Liver (tissue), 8 donors: ENCODE measurements at regions not wholly inside any gene's neighbourhood (a gene's known extent, or its start where the extent isn't known, plus 50 kb on each side); places are given as distances from the start of the nearest gene placed in this dataset.
"Not testable (repeated sequence)": the region's sequence is repeated elsewhere in the genome, so short reads cannot be mapped to it uniquely, and the experiment has no call there.

Source experiments
- DNase-seq: peaks from one replicate; pipeline ENCODE4 v3.0.0-alpha.2; 2017; ENCODE audit warnings: low spot score
- H3K27ac ChIP-seq, 2 donors: one replicate each; pipeline ENCODE4 v1.7.0; 2013; ENCODE audit warnings: inconsistent platforms in 2 of 2, low read length in 2 of 2, control low read depth in 1 of 2, low read depth in 1 of 2, mild to moderate bottlenecking in 1 of 2
- H3K27me3 ChIP-seq, 4 donors: one replicate each; pipeline versions ENCODE4 v1.6.1 to v1.7.0; 2013; ENCODE audit warnings: low read length in 3 of 4, inconsistent platforms in 1 of 4, mild to moderate bottlenecking in 1 of 4, moderate library complexity in 1 of 4; ENCODE audit not compliant: control insufficient read depth in 4 of 4, insufficient read depth in 4 of 4
- H3K36me3 ChIP-seq, 4 donors: one replicate each; pipeline versions ENCODE4 v1.6.1 to v1.7.0; 2013; ENCODE audit warnings: low read length in 3 of 4, mild to moderate bottlenecking in 3 of 4, low read depth in 1 of 4, moderate library complexity in 1 of 4; ENCODE audit not compliant: control insufficient read depth in 4 of 4, insufficient read depth in 3 of 4
- H3K4me1 ChIP-seq, 4 donors: one replicate each; pipeline versions ENCODE4 v1.6.1 to v1.7.0; 2013; ENCODE audit warnings: low read length in 3 of 4, mild to moderate bottlenecking in 3 of 4, moderate library complexity in 1 of 4; ENCODE audit not compliant: control insufficient read depth in 4 of 4, insufficient read depth in 4 of 4
- H3K4me3 ChIP-seq, 3 donors: one replicate each; pipeline versions ENCODE4 v1.6.1 to v1.7.0; 2013; ENCODE audit warnings: low read length in 3 of 3, control low read depth in 1 of 3, low read depth in 1 of 3, mild to moderate bottlenecking in 1 of 3
- H3K9ac ChIP-seq, 2 donors: one replicate each; pipeline ENCODE4 v1.7.0; 2013; ENCODE audit warnings: low read length in 2 of 2, mild to moderate bottlenecking in 2 of 2, moderate library complexity in 2 of 2, control low read depth in 1 of 2, low read depth in 1 of 2
- H3K9me3 ChIP-seq, 4 donors: one replicate each; pipeline versions ENCODE4 v1.6.1 to v1.7.0; 2013; ENCODE audit warnings: low read length in 3 of 4; ENCODE audit not compliant: control insufficient read depth in 4 of 4
- ATF3 ChIP-seq: IDR thresholded peaks from 2 replicates; pipeline ENCODE4 v1.6.1; 2016; ENCODE audit warnings: antibody characterized with exemption
- CTCF ChIP-seq: fragments of 150-350 bp; IDR thresholded peaks from 2 replicates; pipeline ENCODE4 v1.5.1; 2017; ENCODE audit warnings: improper control_type of control experiment, low read depth, low read length; ENCODE audit not compliant: missing input control
- EGR1 ChIP-seq, 2 donors: IDR thresholded peaks; 2 replicates each; pipeline ENCODE4 v1.6.1; 2016 to 2018; ENCODE audit warnings: antibody characterized with exemption in 2 of 2, low read depth in 2 of 2
- FOXA1 ChIP-seq: IDR thresholded peaks from 2 replicates; pipeline ENCODE4 v1.6.1; 2016; ENCODE audit warnings: antibody characterized with exemption
- FOXA2 ChIP-seq: IDR thresholded peaks from 2 replicates; pipeline ENCODE4 v1.6.1; 2016; ENCODE audit warnings: antibody characterized with exemption
- GABPA ChIP-seq, 2 donors: IDR thresholded peaks in 1 of 2; conservative IDR thresholded peaks in 1 of 2; 2 replicates each; pipeline ENCODE4 v1.6.1; 2016; ENCODE audit warnings: antibody characterized with exemption in 2 of 2, mild to moderate bottlenecking in 1 of 2, moderate library complexity in 1 of 2
- HNF4A ChIP-seq, 2 donors: conservative IDR thresholded peaks; 2 replicates each; pipeline ENCODE4 v1.6.1; 2016; ENCODE audit warnings: antibody characterized with exemption in 2 of 2, mild to moderate bottlenecking in 2 of 2
- HNF4G ChIP-seq: IDR thresholded peaks from 2 replicates; pipeline ENCODE4 v1.6.1; 2016; ENCODE audit warnings: antibody characterized with exemption
- JUND ChIP-seq, 2 donors: IDR thresholded peaks; 2 replicates each; pipeline ENCODE4 v1.6.1; 2016; ENCODE audit warnings: antibody characterized with exemption in 2 of 2
- MAX ChIP-seq: IDR thresholded peaks from 2 replicates; pipeline ENCODE4 v1.6.1; 2016; ENCODE audit warnings: antibody characterized with exemption
- NR2F2 ChIP-seq: IDR thresholded peaks from 2 replicates; pipeline ENCODE4 v1.6.1; 2016; ENCODE audit warnings: antibody characterized with exemption
- RAD21 ChIP-seq, 2 donors: IDR thresholded peaks; 2 replicates each; pipeline ENCODE4 v1.6.1; 2016; ENCODE audit warnings: antibody characterized with exemption in 2 of 2, mild to moderate bottlenecking in 2 of 2
- REST ChIP-seq: IDR thresholded peaks from 2 replicates; pipeline ENCODE4 v1.6.1; 2016; ENCODE audit warnings: antibody characterized with exemption, mild to moderate bottlenecking
- RXRA ChIP-seq, 2 donors: IDR thresholded peaks; 2 replicates each; pipeline ENCODE4 v1.6.1; 2017 to 2018; ENCODE audit warnings: antibody characterized with exemption in 2 of 2, mild to moderate bottlenecking in 1 of 2
- SP1 ChIP-seq: IDR thresholded peaks from 2 replicates; pipeline ENCODE4 v1.6.1; 2018; ENCODE audit warnings: antibody characterized with exemption, mild to moderate bottlenecking
- TAF1 ChIP-seq: conservative IDR thresholded peaks from 2 replicates; pipeline ENCODE4 v1.6.1; 2016; ENCODE audit warnings: antibody characterized with exemption, mild to moderate bottlenecking
- YY1 ChIP-seq: IDR thresholded peaks from 2 replicates; pipeline ENCODE4 v1.6.1; 2016; ENCODE audit warnings: antibody characterized with exemption, mild to moderate bottlenecking
- ZBTB33 ChIP-seq: IDR thresholded peaks from 2 replicates; pipeline ENCODE4 v1.6.1; 2016; ENCODE audit warnings: antibody characterized with exemption
- WGBS: extraction: QIAGEN DNeasy Blood & Tissue Kit; methylation state at CpG from one replicate; pipeline ENCODE4 v1.1.7; 2013; 5-methylcytosine and 5-hydroxymethylcytosine counted together
- donor health status: healthy.
- donor health status: healthy.
- donor health status: healthy.
- donor health status: healthy.
- donor health status: healthy.

GRCh38 chr17:49898366-49899190, 50.7 kb upstream of the TAC4 start:
- Histone ChIP-seq H3K9me3 (no peaks in the 10 kb centered on the region), H3K4me3 (no peak overlapping the region), H3K9ac (no peak overlapping the region), H3K27me3 (peaks cover 0 to 10% (median 6%) of the 10 kb centered on the region in 4 donors), H3K27ac (no peak overlapping the region), H3K36me3 (no peaks in the 10 kb centered on the region), H3K4me1 (no peaks in the 10 kb centered on the region)
- no peak for DNase-seq
- no peak for TF ChIP-seq FOXA1
- 86% methylated on average over 9 of the region's 9 CpGs for WGBS

- no peak for DNase-seq
Measured at GRCh38 chr17:49899191-49899485, 51.3 kb upstream of the TAC4 start.

GRCh38 chr17:49899588-49899987, 51.7 kb upstream of the TAC4 start:
- H3K9ac ChIP-seq = no peak overlapping the region
- peaks cover 0 to 14% (median 11%) of the 10 kb centered on the region in 4 donors for H3K27me3 ChIP-seq
- no peak for DNase-seq
- no peaks in the 10 kb centered on the region for H3K4me1 ChIP-seq
- TF ChIP-seq RXRA (IDR thresholded peaks at IDR 0.05) = no peak
- TF ChIP-seq CTCF = no peak
- TF ChIP-seq SP1 = no peak
- TF ChIP-seq EGR1 (IDR thresholded peaks at IDR 0.05; ENCODE audit: low read depth in 2 of 2) = no peak
- no peak for TF ChIP-seq NR2F2
- TF ChIP-seq ATF3 = no peak
- TF ChIP-seq JUND (IDR thresholded peaks at IDR 0.05) = no peak
- no peak for TF ChIP-seq HNF4A (conservative IDR thresholded peaks at IDR 0.05)
- no peak for TF ChIP-seq FOXA2
- TF ChIP-seq YY1 = no peak
- TF ChIP-seq MAX = no peak
- no peak for TF ChIP-seq ZBTB33
- TF ChIP-seq TAF1 = no peak
- no peak for TF ChIP-seq GABPA (IDR thresholded peaks at IDR 0.05 in 1 of 2, conservative IDR thresholded peaks at IDR 0.05 in 1 of 2)
- TF ChIP-seq RAD21 (IDR thresholded peaks at IDR 0.05) = no peak
- no peak for TF ChIP-seq REST
- no peak for TF ChIP-seq HNF4G
- TF ChIP-seq FOXA1 = no peak
- 29% methylated on average over 1 of the region's 1 CpG for WGBS
- H3K4me3 ChIP-seq = no peak overlapping the region
- H3K36me3 ChIP-seq = no peaks in the 10 kb centered on the region
- H3K9me3 ChIP-seq = no peaks in the 10 kb centered on the region
- H3K27ac ChIP-seq = no peak overlapping the region

More at GRCh38 chr17:49899191-49899485, 51.3 kb upstream of the TAC4 start:
- no peak overlapping the region for H3K4me3 ChIP-seq
- no peaks in the 10 kb centered on the region for H3K4me1 ChIP-seq
- no peak overlapping the region for H3K27ac ChIP-seq
- no peak for TF ChIP-seq GABPA (IDR thresholded peaks at IDR 0.05 in 1 of 2, conservative IDR thresholded peaks at IDR 0.05 in 1 of 2)
- TF ChIP-seq HNF4G = no peak
- TF ChIP-seq RAD21 (IDR thresholded peaks at IDR 0.05) = peak in 1 of 2 donors; percentile 19
- no peaks in the 10 kb centered on the region for H3K36me3 ChIP-seq
- WGBS = 75% methylated on average over 2 of the region's 2 CpGs
- H3K9ac ChIP-seq = no peak overlapping the region
- peaks cover 0 to 13% (median 8%) of the 10 kb centered on the region in 4 donors for H3K27me3 ChIP-seq
- H3K9me3 ChIP-seq = no peaks in the 10 kb centered on the region

GRCh38 chr17:49900801-49901200, 52.9 kb upstream of the TAC4 start:
- not testable (repeated sequence) for DNase-seq, H3K9me3 ChIP-seq, H3K36me3 ChIP-seq, H3K4me1 ChIP-seq, H3K9ac ChIP-seq, H3K27ac ChIP-seq, H3K4me3 ChIP-seq
- WGBS = 87% methylated on average over 5 of the region's 5 CpGs
- peaks cover 4 to 24% (median 11%) of the 10 kb centered on the region in 4 donors for H3K27me3 ChIP-seq
